ENCODE measurements at regions not wholly inside any gene's neighbourhood (a gene's known extent, or its start where the extent isn't known, plus 50 kb on each side); places are given as distances from the start of the nearest gene placed in this dataset.

GRCh38 chr17:36723459-36724025 lies 122.2 kb downstream of the MRM1 start:
- Histone ChIP-seq H3K4me1 (ENCODE audit: control insufficient read depth in 2 of 2, insufficient read depth in 2 of 2, low read length in 2 of 2) (peaks cover 28 to 34% of the 10 kb centered on the region in 2 donors), H3K4me2 (replicated peaks; ENCODE audit: low read depth, low read length, poor library complexity, severe bottlenecking) (peak overlapping the region; percentile 92), H3K9ac (ENCODE audit: low read length) (no peak overlapping the region), H3K4me3 (ENCODE audit: control extremely low read depth in 1 of 5, extremely low read depth in 1 of 5, insufficient read depth in 1 of 5, low read depth in 2 of 5, low read length in 4 of 5) (no peak overlapping the region), H4K20me1 (ENCODE audit: control insufficient read depth, insufficient read depth, low read length, poor library complexity, severe bottlenecking) (no peaks in the 10 kb centered on the region), H2AFZ (ENCODE audit: insufficient read depth, low read depth, low read length, poor library complexity, severe bottlenecking) (no peak overlapping the region), H3K27ac (ENCODE audit: low read length in 2 of 2) (no peak overlapping the region), H3K79me2 (ENCODE audit: control insufficient read depth, insufficient read depth, low read length) (no peaks in the 10 kb centered on the region), H3K9me3 (ENCODE audit: control extremely low read depth in 1 of 3, control insufficient read depth in 2 of 3, insufficient read depth in 1 of 3, low read length in 2 of 3) (peaks cover 0 to 5% (median 0%) of the 10 kb centered on the region in 3 donors), H3K36me3 (replicated peaks in 1 of 2; ENCODE audit: control extremely low read depth in 1 of 2, control insufficient read depth in 1 of 2, extremely low read depth in 1 of 2, insufficient read depth in 2 of 2, low read length in 1 of 2) (no peaks in the 10 kb centered on the region), H3K27me3 (replicated peaks in 1 of 4; ENCODE audit: control extremely low read depth in 1 of 4, control insufficient read depth in 3 of 4, insufficient read depth in 4 of 4, low read length in 3 of 4) (peaks cover 0 to 15% (median 2%) of the 10 kb centered on the region in 4 experiments)
- peak overlapping the region; percentile 90 for H3K4me3 Mint-ChIP-seq
- peaks cover 11% of the 10 kb centered on the region for H3K27me3 Mint-ChIP-seq
- WGBS (ENCODE audit: insufficient coverage) = 61% methylated on average over 4 of the region's 6 CpGs
- intact Hi-C loops (cut with micrococcal nuclease) = loop anchor here (5.0 kb wide), 1 partner anchor 224 kb away; the partner anchor contains the start of gene AATF
- ChIA-PET CTCF (interaction anchor here (2.0 kb wide), 1 partner anchor 17 kb away, joined by 12 read pairs; no protein-coding TSS in a partner anchor), POLR2A (no interaction called here)
- no peak for ATAC-seq (ENCODE audit: low read depth)
- H3K27ac Mint-ChIP-seq = peak overlapping the region; percentile 77
- H3K9me3 Mint-ChIP-seq (ENCODE audit: insufficient read depth) = no peaks in the 10 kb centered on the region
- TF ChIP-seq, protein P1, sequence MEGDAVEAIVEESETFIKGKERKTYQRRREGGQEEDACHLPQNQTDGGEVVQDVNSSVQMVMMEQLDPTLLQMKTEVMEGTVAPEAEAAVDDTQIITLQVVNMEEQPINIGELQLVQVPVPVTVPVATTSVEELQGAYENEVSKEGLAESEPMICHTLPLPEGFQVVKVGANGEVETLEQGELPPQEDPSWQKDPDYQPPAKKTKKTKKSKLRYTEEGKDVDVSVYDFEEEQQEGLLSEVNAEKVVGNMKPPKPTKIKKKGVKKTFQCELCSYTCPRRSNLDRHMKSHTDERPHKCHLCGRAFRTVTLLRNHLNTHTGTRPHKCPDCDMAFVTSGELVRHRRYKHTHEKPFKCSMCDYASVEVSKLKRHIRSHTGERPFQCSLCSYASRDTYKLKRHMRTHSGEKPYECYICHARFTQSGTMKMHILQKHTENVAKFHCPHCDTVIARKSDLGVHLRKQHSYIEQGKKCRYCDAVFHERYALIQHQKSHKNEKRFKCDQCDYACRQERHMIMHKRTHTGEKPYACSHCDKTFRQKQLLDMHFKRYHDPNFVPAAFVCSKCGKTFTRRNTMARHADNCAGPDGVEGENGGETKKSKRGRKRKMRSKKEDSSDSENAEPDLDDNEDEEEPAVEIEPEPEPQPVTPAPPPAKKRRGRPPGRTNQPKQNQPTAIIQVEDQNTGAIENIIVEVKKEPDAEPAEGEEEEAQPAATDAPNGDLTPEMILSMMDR (IDR thresholded peaks at IDR 0.05) = no peak
- no peak for TF ChIP-seq EZH2 (IDR thresholded peaks at IDR 0.05; ENCODE audit: borderline replicate concordance, insufficient read depth, low read depth, low read length, poor library complexity, severe bottlenecking)
- DNase-seq = peak; percentile 17
- peaks cover 57% of the 10 kb centered on the region for H3K4me1 Mint-ChIP-seq

- Histone ChIP-seq H3K9me3 (ENCODE audit: control extremely low read depth in 1 of 3, control insufficient read depth in 2 of 3, insufficient read depth in 1 of 3, low read length in 2 of 3) (no peaks in the 10 kb centered on the region), H3K4me2 (replicated peaks; ENCODE audit: low read depth, low read length, poor library complexity, severe bottlenecking) (no peak overlapping the region), H4K20me1 (ENCODE audit: control insufficient read depth, insufficient read depth, low read length, poor library complexity, severe bottlenecking) (no peaks in the 10 kb centered on the region), H3K4me1 (ENCODE audit: control insufficient read depth in 2 of 2, insufficient read depth in 2 of 2, low read length in 2 of 2) (peaks cover 20 to 23% of the 10 kb centered on the region in 2 donors), H3K27me3 (replicated peaks in 1 of 4; ENCODE audit: control extremely low read depth in 1 of 4, control insufficient read depth in 3 of 4, insufficient read depth in 4 of 4, low read length in 3 of 4) (peaks cover 0 to 41% (median 11%) of the 10 kb centered on the region in 4 experiments), H3K4me3 (ENCODE audit: control extremely low read depth in 1 of 5, extremely low read depth in 1 of 5, insufficient read depth in 1 of 5, low read depth in 2 of 5, low read length in 4 of 5) (no peak overlapping the region), H2AFZ (ENCODE audit: insufficient read depth, low read depth, low read length, poor library complexity, severe bottlenecking) (no peak overlapping the region), H3K9ac (ENCODE audit: low read length) (no peak overlapping the region), H3K27ac (ENCODE audit: low read length in 2 of 2) (no peak overlapping the region), H3K36me3 (replicated peaks in 1 of 2; ENCODE audit: control extremely low read depth in 1 of 2, control insufficient read depth in 1 of 2, extremely low read depth in 1 of 2, insufficient read depth in 2 of 2, low read length in 1 of 2) (no peaks in the 10 kb centered on the region), H3K79me2 (ENCODE audit: control insufficient read depth, insufficient read depth, low read length) (no peaks in the 10 kb centered on the region)
- ChIA-PET POLR2A (no interaction called here), CTCF (no interaction called here)
- no peaks in the 10 kb centered on the region for H3K9me3 Mint-ChIP-seq (ENCODE audit: insufficient read depth)
- H3K27me3 Mint-ChIP-seq = peaks cover 28% of the 10 kb centered on the region
- intact Hi-C loops (cut with micrococcal nuclease) = no loop called here
- H3K4me1 Mint-ChIP-seq = peaks cover 38% of the 10 kb centered on the region
- TF ChIP-seq, protein P1 (IDR thresholded peaks at IDR 0.05) = no peak
- TF ChIP-seq EZH2 (IDR thresholded peaks at IDR 0.05; ENCODE audit: borderline replicate concordance, insufficient read depth, low read depth, low read length, poor library complexity, severe bottlenecking) = no peak
- no peak overlapping the region for H3K4me3 Mint-ChIP-seq
- ATAC-seq (ENCODE audit: low read depth) = no peak
- no peak for DNase-seq
- 97% methylated on average over 3 of the region's 4 CpGs for WGBS (ENCODE audit: insufficient coverage)
- no peak overlapping the region for H3K27ac Mint-ChIP-seq
Observed at GRCh38 chr17:36726199-36726598, 124.8 kb downstream of the MRM1 start.

Data from B cell (primary cell).